ENCODE measurements at regions not wholly inside any gene's neighbourhood (a gene's known extent, or its start where the extent isn't known, plus 50 kb on each side); places are given as distances from the start of the nearest gene placed in this dataset.

- no peak for ATAC-seq
Observed at GRCh38 chr1:219105893-219106292, 67.8 kb upstream of the LYPLAL1 start.

- ATAC-seq = no peak
Observed at GRCh38 chr1:219109424-219110018, 64.2 kb upstream of the LYPLAL1 start.

GRCh38 chr1:219113261-219113660 is 60.4 kb upstream of the LYPLAL1 start:
- ATAC-seq = no peak

GRCh38 chr1:219114014-219114413 is 59.7 kb upstream of the LYPLAL1 start:
- ATAC-seq = no peak

GRCh38 chr1:219119839-219120238 is 53.8 kb upstream of the LYPLAL1 start:
- ATAC-seq = no peak

- ATAC-seq = no peak
Observed at GRCh38 chr1:219120624-219121544, 52.8 kb upstream of the LYPLAL1 start.

GRCh38 chr1:219121679-219122078 is 52.0 kb upstream of the LYPLAL1 start:
- ATAC-seq = no peak

- no peak for ATAC-seq
Observed at GRCh38 chr1:219123036-219123435, 50.6 kb upstream of the LYPLAL1 start.

Data from esophagus mucosa (tissue), 1 donor.